ENCODE measurements at regions not wholly inside any gene's neighbourhood (a gene's known extent, or its start where the extent isn't known, plus 50 kb on each side); places are given as distances from the start of the nearest gene placed in this dataset.

DNA sequence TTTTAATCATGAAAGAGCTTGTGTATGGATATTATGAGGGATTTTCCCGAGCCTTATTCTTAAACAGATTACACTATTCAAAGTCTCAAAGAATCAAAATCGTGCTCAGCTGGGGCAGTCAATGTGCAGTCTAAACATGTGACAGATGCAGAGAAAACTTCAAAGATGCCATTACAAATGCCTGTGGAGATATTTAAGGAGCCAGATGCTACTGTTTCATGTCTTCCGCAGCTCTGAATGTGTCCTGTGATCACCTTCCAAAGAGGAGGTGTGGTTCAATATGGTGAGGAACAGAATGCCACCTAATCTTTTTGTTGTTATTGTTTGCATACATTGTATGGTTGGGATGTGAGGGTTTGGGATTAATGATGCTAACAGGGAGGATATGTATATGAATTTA lies 593.3 kb upstream of the ARRDC3 start:
- TF ChIP-seq, protein P1, sequence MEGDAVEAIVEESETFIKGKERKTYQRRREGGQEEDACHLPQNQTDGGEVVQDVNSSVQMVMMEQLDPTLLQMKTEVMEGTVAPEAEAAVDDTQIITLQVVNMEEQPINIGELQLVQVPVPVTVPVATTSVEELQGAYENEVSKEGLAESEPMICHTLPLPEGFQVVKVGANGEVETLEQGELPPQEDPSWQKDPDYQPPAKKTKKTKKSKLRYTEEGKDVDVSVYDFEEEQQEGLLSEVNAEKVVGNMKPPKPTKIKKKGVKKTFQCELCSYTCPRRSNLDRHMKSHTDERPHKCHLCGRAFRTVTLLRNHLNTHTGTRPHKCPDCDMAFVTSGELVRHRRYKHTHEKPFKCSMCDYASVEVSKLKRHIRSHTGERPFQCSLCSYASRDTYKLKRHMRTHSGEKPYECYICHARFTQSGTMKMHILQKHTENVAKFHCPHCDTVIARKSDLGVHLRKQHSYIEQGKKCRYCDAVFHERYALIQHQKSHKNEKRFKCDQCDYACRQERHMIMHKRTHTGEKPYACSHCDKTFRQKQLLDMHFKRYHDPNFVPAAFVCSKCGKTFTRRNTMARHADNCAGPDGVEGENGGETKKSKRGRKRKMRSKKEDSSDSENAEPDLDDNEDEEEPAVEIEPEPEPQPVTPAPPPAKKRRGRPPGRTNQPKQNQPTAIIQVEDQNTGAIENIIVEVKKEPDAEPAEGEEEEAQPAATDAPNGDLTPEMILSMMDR (conservative IDR thresholded peaks at IDR 0.05 in 1 of 2, IDR thresholded peaks at IDR 0.05 in 1 of 2; ENCODE audit: extremely low read depth in 1 of 2, insufficient read depth in 1 of 2, low read depth in 1 of 2, low read length in 2 of 2) = no peak
- no peak for TF ChIP-seq EZH2 (IDR thresholded peaks at IDR 0.05; ENCODE audit: borderline replicate concordance, low read length)
